SK-N-SH (cell line): ENCODE measurements at regions not wholly inside any gene's neighbourhood (a gene's known extent, or its start where the extent isn't known, plus 50 kb on each side); places are given as distances from the start of the nearest gene placed in this dataset.

ENCODE experiments used
- CTCF ChIA-PET: fragments of 300-600, 350-600 bp; formaldehyde crosslinking; extraction: SDS; loops from one replicate; lab custom pipeline; 2021; lab: Yijun Ruan, JAX
- POLR2A ChIA-PET: fragments of 350-600 bp; sonication (Branson Sonifier 250); formaldehyde crosslinking; extraction: SDS; loops from one replicate; lab custom pipeline; 2020; ENCODE audit warnings: antibody characterized with exemption, inconsistent platforms; lab: Yijun Ruan, JAX
- DNase-seq: peaks from one replicate; pipeline ENCODE4 v3.0.0; 2012
- H2AFZ ChIP-seq: fragments of 200-600 bp; sonication (generic); 2 replicates; pipeline ENCODE4 v1.8.1; 2016; ENCODE audit warnings: antibody characterized with exemption, mild to moderate bottlenecking, low read depth
- H3F3A ChIP-seq: fragments of 200-600 bp; sonication (generic); replicated peaks from 2 replicates; pipeline ENCODE3; 2016; ENCODE audit warnings: antibody characterized with exemption, mild to moderate bottlenecking; ENCODE audit not compliant: insufficient read depth
- H3K27ac ChIP-seq, 2 experiments: fragments of 200-500 bp in 1 of 2; fragments of 200-600 bp in 1 of 2; sonication (Bioruptor generic) in 1 of 2; sonication (generic), shearing (Covaris generic) in 1 of 2; 2 replicates each; pipeline versions ENCODE4 v1.5.1 to v1.6.1; 2014 to 2016; ENCODE audit warnings: low read depth in 2 of 2, inconsistent platforms in 1 of 2, low read length in 1 of 2, mild to moderate bottlenecking in 1 of 2, mixed read lengths in 1 of 2
- H3K27me3 ChIP-seq: fragments of 200-600 bp; sonication (generic), shearing (Covaris generic); 2 replicates; pipeline ENCODE4 v1.6.1; 2016; ENCODE audit warnings: mixed run types; ENCODE audit not compliant: insufficient read depth
- H3K36me3 ChIP-seq, 2 experiments: fragments of 200-500 bp in 1 of 2; fragments of 200-600 bp in 1 of 2; sonication (Bioruptor generic) in 1 of 2; sonication (generic) in 1 of 2; replicated peaks in 1 of 2; 2 replicates each; pipeline versions ENCODE3 to v1.5.1; 2014 to 2016; ENCODE audit warnings: low read length in 1 of 2, mild to moderate bottlenecking in 1 of 2; ENCODE audit not compliant: insufficient read depth in 2 of 2, control insufficient read depth in 1 of 2
- H3K4me1 ChIP-seq, 2 experiments: fragments of 200-500 bp in 1 of 2; fragments of 200-600 bp in 1 of 2; sonication (Bioruptor generic) in 1 of 2; sonication (generic), shearing (Covaris generic) in 1 of 2; 2 replicates each; pipeline versions ENCODE4 v1.5.1 to v1.6.1; 2014 to 2016; ENCODE audit warnings: low read depth in 1 of 2, low read length in 1 of 2, mixed run types in 1 of 2; ENCODE audit not compliant: insufficient read depth in 2 of 2, control insufficient read depth in 1 of 2
- H3K4me2 ChIP-seq: fragments of 200-600 bp; sonication (generic), shearing (Covaris generic); 2 replicates; pipeline ENCODE4 v1.6.1; 2017; ENCODE audit warnings: mixed run types
- H3K4me3 ChIP-seq, 2 experiments: fragments of 200-500 bp in 1 of 2; fragments of 200-600 bp in 1 of 2; sonication (Bioruptor generic) in 1 of 2; sonication (generic), shearing (Covaris generic) in 1 of 2; 2 replicates each; pipeline versions ENCODE4 v1.5.1 to v1.8.1; 2014 to 2016; ENCODE audit warnings: low read depth in 2 of 2, inconsistent platforms in 1 of 2, low read length in 1 of 2, mild to moderate bottlenecking in 1 of 2, mixed read lengths in 1 of 2, moderate library complexity in 1 of 2
- H3K79me2 ChIP-seq: fragments of 200-600 bp; sonication (generic); 2 replicates; pipeline ENCODE4 v1.8.1; 2017; ENCODE audit warnings: mild to moderate bottlenecking; ENCODE audit not compliant: insufficient read depth
- H3K9ac ChIP-seq: fragments of 200-600 bp; sonication (generic); 2 replicates; pipeline ENCODE4 v1.6.1; 2017; ENCODE audit warnings: mixed run types
- H3K9me2 ChIP-seq: fragments of 200-600 bp; sonication (generic); 2 replicates; pipeline ENCODE4 v1.6.1; 2017; ENCODE audit warnings: mixed run types
- H3K9me3 ChIP-seq: fragments of 200-600 bp; sonication (generic); 2 replicates; pipeline ENCODE4 v1.6.1; 2017; ENCODE audit warnings: mixed run types, mild to moderate bottlenecking, moderate library complexity
- H4K20me1 ChIP-seq: fragments of 200-600 bp; sonication (generic); 2 replicates; pipeline ENCODE4 v1.6.1; 2017; ENCODE audit warnings: mild to moderate bottlenecking, mixed run types; ENCODE audit not compliant: insufficient read depth
- ELF1 ChIP-seq: IDR thresholded peaks from 2 replicates; pipeline ENCODE4 v1.4.0; 2012
- EZH2phosphoT487 ChIP-seq: fragments of 200-600 bp; sonication (generic); IDR thresholded peaks from 2 replicates; pipeline ENCODE4 v1.6.1; 2017; ENCODE audit warnings: low read depth, mixed run types, mild to moderate bottlenecking, antibody characterized with exemption, moderate library complexity, borderline replicate concordance
- FOXJ3 ChIP-seq: sonication (generic); formaldehyde crosslinking; IDR thresholded peaks from 2 replicates; pipeline ENCODE4 v1.5.1; 2020; ENCODE audit warnings: mild to moderate bottlenecking, missing genetic modification reagents
- FOXM1 ChIP-seq: IDR thresholded peaks from 2 replicates; pipeline ENCODE4 v1.4.0; 2012; ENCODE audit warnings: low read depth, mild to moderate bottlenecking
- GABPA ChIP-seq: IDR thresholded peaks from 2 replicates; pipeline ENCODE4 v1.4.0; 2012; ENCODE audit warnings: low read depth, mild to moderate bottlenecking
- GATA2 ChIP-seq: sonication (generic); formaldehyde crosslinking; IDR thresholded peaks from 2 replicates; pipeline ENCODE4 v1.5.0; 2020; ENCODE audit warnings: mild to moderate bottlenecking, missing genetic modification reagents
- JUND ChIP-seq: IDR thresholded peaks from 2 replicates; pipeline ENCODE4 v1.4.0; 2012
- MXI1 ChIP-seq: IDR thresholded peaks from 2 replicates; pipeline ENCODE4 v1.6.1; 2012; ENCODE audit warnings: mild to moderate bottlenecking, low read depth, low read length, improper control_type of control experiment
- NFIC ChIP-seq: IDR thresholded peaks from 2 replicates; pipeline ENCODE4 v1.4.0; 2012; ENCODE audit warnings: borderline replicate concordance
- RFX5 ChIP-seq: IDR thresholded peaks from 2 replicates; pipeline ENCODE4 v1.6.1; 2012; ENCODE audit warnings: mild to moderate bottlenecking, improper control_type of control experiment, low read length
- SMC3 ChIP-seq: IDR thresholded peaks from 2 replicates; pipeline ENCODE4 v1.6.1; 2012; ENCODE audit warnings: low read depth, low read length, improper control_type of control experiment
- TAF1 ChIP-seq: IDR thresholded peaks from 2 replicates; pipeline ENCODE4 v1.6.1; 2012; ENCODE audit warnings: low read depth, mild to moderate bottlenecking, low read length, moderate library complexity, borderline replicate concordance
- WGBS: methylation state at CpG from one replicate; pipeline ENCODE4 v1.1.6; 2017; ENCODE audit warnings: low lambda C conversion rate; 5-methylcytosine and 5-hydroxymethylcytosine counted together
- TF ChIP-seq, protein P1 (sequence below): IDR thresholded peaks from 2 replicates; pipeline ENCODE4 v1.4.0; 2012; ENCODE audit warnings: low read depth, borderline replicate concordance
- TF ChIP-seq, protein P2 (sequence below): IDR thresholded peaks from 2 replicates; pipeline ENCODE4 v1.6.1; 2012; ENCODE audit warnings: mild to moderate bottlenecking, low read depth, low read length, moderate library complexity
- TF ChIP-seq, protein P3 (sequence below): IDR thresholded peaks from 2 replicates; pipeline ENCODE4; 2012

DNA sequence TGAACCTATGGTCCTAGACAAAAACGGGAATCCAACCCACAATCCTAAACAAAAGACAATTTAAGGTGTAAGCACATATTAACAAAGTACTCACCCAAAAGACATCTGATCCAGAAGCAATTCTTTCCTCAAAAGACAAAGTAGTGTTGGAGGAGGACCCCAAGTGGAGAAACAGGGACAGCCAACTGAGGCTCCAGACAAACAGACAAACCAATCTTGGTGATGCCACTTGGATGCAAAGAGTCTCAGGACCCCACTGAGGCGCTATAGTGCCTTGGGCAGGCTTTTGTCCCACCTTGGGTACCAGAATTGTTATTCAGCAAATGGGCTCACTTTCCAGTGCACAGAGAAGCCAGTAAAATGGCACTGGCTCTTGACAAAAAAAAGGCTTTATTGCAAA, 613.8 kb downstream of the DIPK2A start:
- Histone ChIP-seq H3K27ac (no peak overlapping the region), H4K20me1 (no peaks in the 10 kb centered on the region), H3K9me2 (no peaks in the 10 kb centered on the region), H3K36me3 (no peaks in the 10 kb centered on the region), H3K9ac (no peak overlapping the region), H3K27me3 (no peaks in the 10 kb centered on the region), H2AFZ (no peak overlapping the region), H3F3A (no peaks in the 10 kb centered on the region), H3K4me1 (peaks cover 0 to under 1% of the 10 kb centered on the region in 2 experiments; a peak in 1 of 4 replicates), H3K9me3 (no peaks in the 10 kb centered on the region), H3K79me2 (no peaks in the 10 kb centered on the region), H3K4me3 (no peak overlapping the region), H3K4me2 (no peak overlapping the region)
- TF ChIP-seq, protein P1, sequence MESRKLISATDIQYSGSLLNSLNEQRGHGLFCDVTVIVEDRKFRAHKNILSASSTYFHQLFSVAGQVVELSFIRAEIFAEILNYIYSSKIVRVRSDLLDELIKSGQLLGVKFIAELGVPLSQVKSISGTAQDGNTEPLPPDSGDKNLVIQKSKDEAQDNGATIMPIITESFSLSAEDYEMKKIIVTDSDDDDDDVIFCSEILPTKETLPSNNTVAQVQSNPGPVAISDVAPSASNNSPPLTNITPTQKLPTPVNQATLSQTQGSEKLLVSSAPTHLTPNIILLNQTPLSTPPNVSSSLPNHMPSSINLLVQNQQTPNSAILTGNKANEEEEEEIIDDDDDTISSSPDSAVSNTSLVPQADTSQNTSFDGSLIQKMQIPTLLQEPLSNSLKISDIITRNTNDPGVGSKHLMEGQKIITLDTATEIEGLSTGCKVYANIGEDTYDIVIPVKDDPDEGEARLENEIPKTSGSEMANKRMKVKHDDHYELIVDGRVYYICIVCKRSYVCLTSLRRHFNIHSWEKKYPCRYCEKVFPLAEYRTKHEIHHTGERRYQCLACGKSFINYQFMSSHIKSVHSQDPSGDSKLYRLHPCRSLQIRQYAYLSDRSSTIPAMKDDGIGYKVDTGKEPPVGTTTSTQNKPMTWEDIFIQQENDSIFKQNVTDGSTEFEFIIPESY = no peak
- TF ChIP-seq, protein P2, sequence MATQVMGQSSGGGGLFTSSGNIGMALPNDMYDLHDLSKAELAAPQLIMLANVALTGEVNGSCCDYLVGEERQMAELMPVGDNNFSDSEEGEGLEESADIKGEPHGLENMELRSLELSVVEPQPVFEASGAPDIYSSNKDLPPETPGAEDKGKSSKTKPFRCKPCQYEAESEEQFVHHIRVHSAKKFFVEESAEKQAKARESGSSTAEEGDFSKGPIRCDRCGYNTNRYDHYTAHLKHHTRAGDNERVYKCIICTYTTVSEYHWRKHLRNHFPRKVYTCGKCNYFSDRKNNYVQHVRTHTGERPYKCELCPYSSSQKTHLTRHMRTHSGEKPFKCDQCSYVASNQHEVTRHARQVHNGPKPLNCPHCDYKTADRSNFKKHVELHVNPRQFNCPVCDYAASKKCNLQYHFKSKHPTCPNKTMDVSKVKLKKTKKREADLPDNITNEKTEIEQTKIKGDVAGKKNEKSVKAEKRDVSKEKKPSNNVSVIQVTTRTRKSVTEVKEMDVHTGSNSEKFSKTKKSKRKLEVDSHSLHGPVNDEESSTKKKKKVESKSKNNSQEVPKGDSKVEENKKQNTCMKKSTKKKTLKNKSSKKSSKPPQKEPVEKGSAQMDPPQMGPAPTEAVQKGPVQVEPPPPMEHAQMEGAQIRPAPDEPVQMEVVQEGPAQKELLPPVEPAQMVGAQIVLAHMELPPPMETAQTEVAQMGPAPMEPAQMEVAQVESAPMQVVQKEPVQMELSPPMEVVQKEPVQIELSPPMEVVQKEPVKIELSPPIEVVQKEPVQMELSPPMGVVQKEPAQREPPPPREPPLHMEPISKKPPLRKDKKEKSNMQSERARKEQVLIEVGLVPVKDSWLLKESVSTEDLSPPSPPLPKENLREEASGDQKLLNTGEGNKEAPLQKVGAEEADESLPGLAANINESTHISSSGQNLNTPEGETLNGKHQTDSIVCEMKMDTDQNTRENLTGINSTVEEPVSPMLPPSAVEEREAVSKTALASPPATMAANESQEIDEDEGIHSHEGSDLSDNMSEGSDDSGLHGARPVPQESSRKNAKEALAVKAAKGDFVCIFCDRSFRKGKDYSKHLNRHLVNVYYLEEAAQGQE = no peak
- TF ChIP-seq SMC3 = no peak
- TF ChIP-seq GATA2 (CRISPR knock-in tag) = no peak
- WGBS = 7% methylated on average over 2 of the region's 2 CpGs
- CTCF ChIA-PET = interaction anchor here (1.0 kb wide), 1 partner anchor 13 kb away, joined by 3 read pairs; no protein-coding TSS in a partner anchor
- POLR2A ChIA-PET = no interaction called here
- no peak for DNase-seq

DNA sequence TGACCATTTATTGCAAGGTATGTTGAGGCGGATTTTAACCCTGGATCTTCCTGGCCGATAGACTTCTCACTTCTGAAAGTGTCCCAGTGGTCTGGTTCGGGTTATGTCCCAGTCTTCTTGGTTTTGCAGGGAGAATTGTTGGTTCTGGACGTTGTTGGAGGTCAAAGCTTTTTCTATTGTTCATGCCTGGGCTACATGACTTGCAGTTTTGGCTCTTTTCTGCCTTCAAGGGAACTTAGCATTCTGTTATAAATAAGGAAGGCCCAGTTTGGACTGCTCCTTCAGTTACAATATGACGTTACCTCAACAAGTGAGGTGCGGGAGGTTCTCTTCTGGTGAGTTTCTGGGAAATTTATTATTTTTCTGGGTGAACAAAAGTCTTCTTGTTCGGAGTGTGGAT, 614.3 kb downstream of the DIPK2A start:
- H3K9me3 ChIP-seq = no peaks in the 10 kb centered on the region
- no peaks in the 10 kb centered on the region for H3K27me3 ChIP-seq
- TF ChIP-seq FOXM1 (no peak), ELF1 (no peak), JUND (no peak), GABPA (no peak), MXI1 (no peak), NFIC (no peak), FOXJ3 (no peak), EZH2phosphoT487 (no peak), TAF1 (no peak), RFX5 (no peak), GATA2 (CRISPR knock-in tag) (no peak)
- TF ChIP-seq, protein P3, sequence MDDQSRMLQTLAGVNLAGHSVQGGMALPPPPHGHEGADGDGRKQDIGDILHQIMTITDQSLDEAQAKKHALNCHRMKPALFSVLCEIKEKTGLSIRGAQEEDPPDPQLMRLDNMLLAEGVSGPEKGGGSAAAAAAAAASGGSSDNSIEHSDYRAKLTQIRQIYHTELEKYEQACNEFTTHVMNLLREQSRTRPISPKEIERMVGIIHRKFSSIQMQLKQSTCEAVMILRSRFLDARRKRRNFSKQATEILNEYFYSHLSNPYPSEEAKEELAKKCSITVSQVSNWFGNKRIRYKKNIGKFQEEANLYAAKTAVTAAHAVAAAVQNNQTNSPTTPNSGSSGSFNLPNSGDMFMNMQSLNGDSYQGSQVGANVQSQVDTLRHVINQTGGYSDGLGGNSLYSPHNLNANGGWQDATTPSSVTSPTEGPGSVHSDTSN = no peak
- TF ChIP-seq, all 33 proteins: peak for 0
- Histone ChIP-seq H3K4me2 (no peak overlapping the region), H3K79me2 (no peaks in the 10 kb centered on the region), H3K9ac (no peak overlapping the region), H4K20me1 (no peaks in the 10 kb centered on the region), H3K36me3 (no peaks in the 10 kb centered on the region), H3K9me2 (no peaks in the 10 kb centered on the region), H2AFZ (no peak overlapping the region), H3K27ac (no peak overlapping the region), H3F3A (no peaks in the 10 kb centered on the region), H3K4me1 (peaks cover 0 to 4% of the 10 kb centered on the region in 2 experiments; a peak in 1 of 4 replicates), H3K4me3 (no peak overlapping the region)
- ChIA-PET CTCF (no interaction called here), POLR2A (no interaction called here)
- WGBS = 20% methylated on average over 7 of the region's 7 CpGs
- no peak for DNase-seq
